Thymus (tissue), 11 donors: ENCODE measurements at regions not wholly inside any gene's neighbourhood (a gene's known extent, or its start where the extent isn't known, plus 50 kb on each side); places are given as distances from the start of the nearest gene placed in this dataset.
A peak's percentile ranks its signal among the peaks of the same experiment; 100 is the strongest.
"Not testable (repeated sequence)": the region's sequence is repeated elsewhere in the genome, so short reads cannot be mapped to it uniquely, and the experiment has no call there.

ENCODE experiments used
- DNase-seq, 9 donors: peaks; one replicate each; pipeline ENCODE4 v3.0.0-alpha.2; 2013; ENCODE audit warnings: low spot score in 9 of 9, low read depth in 6 of 9, missing footprints in 1 of 9
- H3K27ac ChIP-seq, 2 donors: one replicate each; pipeline ENCODE4 v1.5.1; 2013; ENCODE audit warnings: control low read depth in 1 of 2, low read depth in 1 of 2, low read length in 1 of 2, mild to moderate bottlenecking in 1 of 2, moderate library complexity in 1 of 2
- H3K27me3 ChIP-seq, 2 donors: one replicate each; pipeline ENCODE4 v1.5.1; 2013; ENCODE audit warnings: low read length in 1 of 2; ENCODE audit not compliant: control insufficient read depth in 2 of 2, insufficient read depth in 1 of 2
- H3K36me3 ChIP-seq, 2 donors: one replicate each; pipeline ENCODE4 v1.5.1; 2013; ENCODE audit warnings: low read length in 1 of 2, mild to moderate bottlenecking in 1 of 2, moderate library complexity in 1 of 2; ENCODE audit not compliant: control insufficient read depth in 2 of 2, insufficient read depth in 2 of 2
- H3K4me1 ChIP-seq, 2 donors: one replicate each; pipeline ENCODE4 v1.5.1; 2013; ENCODE audit warnings: low read length in 2 of 2; ENCODE audit not compliant: control insufficient read depth in 2 of 2, insufficient read depth in 2 of 2
- H3K4me3 ChIP-seq, 2 donors: one replicate each; pipeline ENCODE4 v1.5.1; 2013; ENCODE audit warnings: low read length in 2 of 2, control low read depth in 1 of 2, mild to moderate bottlenecking in 1 of 2
- H3K9me3 ChIP-seq, 2 donors: one replicate each; pipeline ENCODE4 v1.5.1; 2013; ENCODE audit warnings: low read length in 1 of 2, mild to moderate bottlenecking in 1 of 2; ENCODE audit not compliant: control insufficient read depth in 2 of 2, insufficient read depth in 1 of 2
- WGBS: extraction: QIAGEN DNeasy Blood & Tissue Kit; methylation state at CpG from one replicate; pipeline ENCODE4 v1.1.7; 2013; 5-methylcytosine and 5-hydroxymethylcytosine counted together
- donor health status: healthy.

GRCh38 chr11:91268512-91269295 is 955.9 kb upstream of the FAT3 start:
- H3K9me3 ChIP-seq, H3K27me3 ChIP-seq, H3K4me1 ChIP-seq, DNase-seq, H3K36me3 ChIP-seq, H3K27ac ChIP-seq, H3K4me3 ChIP-seq: not testable (repeated sequence)
- 95% methylated on average over 37 of the region's 37 CpGs for WGBS

- H3K36me3 ChIP-seq, result no peaks in the 10 kb centered on the region
- 89% methylated on average over 1 of the region's 1 CpG for WGBS
- no peak overlapping the region for H3K27ac ChIP-seq
- H3K4me3 ChIP-seq, result no peak overlapping the region
- no peaks in the 10 kb centered on the region for H3K9me3 ChIP-seq
- H3K4me1 ChIP-seq, result no peaks in the 10 kb centered on the region
- no peak for DNase-seq
- H3K27me3 ChIP-seq, result no peaks in the 10 kb centered on the region
Measured at GRCh38 chr11:91265946-91266345, 958.7 kb upstream of the FAT3 start.

- DNase-seq, result no peak
- no peaks in the 10 kb centered on the region for H3K9me3 ChIP-seq
- WGBS, result 81% methylated on average over 2 of the region's 2 CpGs
Measured at GRCh38 chr11:91264481-91264880, 960.1 kb upstream of the FAT3 start.

GRCh38 chr11:91263496-91264365 is 960.9 kb upstream of the FAT3 start:
- WGBS, result 85% methylated on average over 9 of the region's 9 CpGs
- no peaks in the 10 kb centered on the region for H3K27me3 ChIP-seq
- H3K9me3 ChIP-seq, result no peaks in the 10 kb centered on the region
- no peaks in the 10 kb centered on the region for H3K36me3 ChIP-seq
- no peaks in the 10 kb centered on the region for H3K4me1 ChIP-seq
- no peak overlapping the region for H3K27ac ChIP-seq
- DNase-seq, result no peak
- no peak overlapping the region for H3K4me3 ChIP-seq

More at GRCh38 chr11:91264481-91264880, 960.1 kb upstream of the FAT3 start:
- Histone ChIP-seq H3K4me1 (no peaks in the 10 kb centered on the region), H3K27ac (no peak overlapping the region), H3K4me3 (no peak overlapping the region), H3K27me3 (no peaks in the 10 kb centered on the region), H3K36me3 (no peaks in the 10 kb centered on the region)

- H3K4me1 ChIP-seq, result no peaks in the 10 kb centered on the region
- DNase-seq, result no peak
- H3K9me3 ChIP-seq, result no peaks in the 10 kb centered on the region
- no peaks in the 10 kb centered on the region for H3K27me3 ChIP-seq
- WGBS, result 59% methylated on average over 5 of the region's 5 CpGs
- no peak overlapping the region for H3K4me3 ChIP-seq
- H3K36me3 ChIP-seq, result no peaks in the 10 kb centered on the region
- no peak overlapping the region for H3K27ac ChIP-seq
Measured at GRCh38 chr11:91261513-91261912, 963.1 kb upstream of the FAT3 start.

- no peaks in the 10 kb centered on the region for H3K36me3 ChIP-seq
- no peak for DNase-seq
- WGBS, result 95% methylated on average over 1 of the region's 1 CpG
- no peak overlapping the region for H3K4me3 ChIP-seq
- no peaks in the 10 kb centered on the region for H3K4me1 ChIP-seq
- H3K27ac ChIP-seq, result no peak overlapping the region
- H3K9me3 ChIP-seq, result no peaks in the 10 kb centered on the region
- no peaks in the 10 kb centered on the region for H3K27me3 ChIP-seq
Measured at GRCh38 chr11:91258876-91259275, 965.7 kb upstream of the FAT3 start.

- no peaks in the 10 kb centered on the region for H3K9me3 ChIP-seq
- H3K36me3 ChIP-seq, result no peaks in the 10 kb centered on the region
- H3K27ac ChIP-seq, result no peak overlapping the region
- DNase-seq, result no peak
- H3K4me1 ChIP-seq, result no peaks in the 10 kb centered on the region
- no peak overlapping the region for H3K4me3 ChIP-seq
- H3K27me3 ChIP-seq, result no peaks in the 10 kb centered on the region
- WGBS, result 91% methylated on average over 1 of the region's 1 CpG
Measured at GRCh38 chr11:91257667-91258066, 967.0 kb upstream of the FAT3 start.

GRCh38 chr11:91248199-91248807 is 976.3 kb upstream of the FAT3 start:
- H3K4me1 ChIP-seq, result no peaks in the 10 kb centered on the region
- no peaks in the 10 kb centered on the region for H3K36me3 ChIP-seq
- H3K27me3 ChIP-seq, result no peaks in the 10 kb centered on the region
- H3K4me3 ChIP-seq, result no peak overlapping the region
- no peaks in the 10 kb centered on the region for H3K9me3 ChIP-seq
- peak in 3 of 9 donors; percentile 2 to 27 (median 8) for DNase-seq
- H3K27ac ChIP-seq, result no peak overlapping the region
- 10% methylated on average over 4 of the region's 4 CpGs for WGBS
